Loucy (cell line): ENCODE measurements at regions not wholly inside any gene's neighbourhood (a gene's known extent, or its start where the extent isn't known, plus 50 kb on each side); places are given as distances from the start of the nearest gene placed in this dataset.

Source experiments
- H2AFZ ChIP-seq: fragments of 200-600 bp; sonication (generic); 2 replicates; pipeline ENCODE4 v1.6.0; 2016; ENCODE audit warnings: antibody characterized with exemption, mild to moderate bottlenecking, low read length, moderate library complexity
- H3F3A ChIP-seq: fragments of 200-600 bp; 2 replicates; pipeline ENCODE4 v1.6.0; 2016; ENCODE audit warnings: antibody characterized with exemption, low read depth, mild to moderate bottlenecking
- H3K27me3 ChIP-seq: fragments of 200-600 bp; sonication (generic); 2 replicates; pipeline ENCODE4 v1.6.1; 2014; ENCODE audit warnings: low read length, mild to moderate bottlenecking; ENCODE audit not compliant: insufficient read depth, poor library complexity, severe bottlenecking
- H3K36me3 ChIP-seq: fragments of 200-600 bp; sonication (generic); 2 replicates; pipeline ENCODE4 v1.6.1; 2016; ENCODE audit warnings: low read length; ENCODE audit not compliant: insufficient read depth
- H3K4me1 ChIP-seq: fragments of 200-600 bp; sonication (generic); 2 replicates; pipeline ENCODE4 v1.5.1; 2014; ENCODE audit warnings: low read length, mild to moderate bottlenecking; ENCODE audit not compliant: insufficient read depth, poor library complexity, severe bottlenecking
- H3K4me2 ChIP-seq: fragments of 200-600 bp; sonication (generic); 2 replicates; pipeline ENCODE4 v1.6.0; 2014; ENCODE audit warnings: antibody characterized with exemption, low read length, low read depth, mild to moderate bottlenecking; ENCODE audit not compliant: poor library complexity, severe bottlenecking
- H3K4me3 ChIP-seq: fragments of 200-600 bp; sonication (generic); 2 replicates; pipeline ENCODE4 v1.5.1; 2014; ENCODE audit warnings: low read length, mild to moderate bottlenecking, mixed read lengths; ENCODE audit not compliant: poor library complexity, severe bottlenecking
- H3K79me2 ChIP-seq: fragments of 200-600 bp; sonication (generic); 2 replicates; pipeline ENCODE4 v1.6.1; 2014; ENCODE audit warnings: low read length; ENCODE audit not compliant: insufficient read depth
- H3K9ac ChIP-seq: fragments of 200-600 bp; sonication (generic); 2 replicates; pipeline ENCODE4 v1.6.0; 2014; ENCODE audit warnings: mild to moderate bottlenecking, low read depth, low read length, moderate library complexity; ENCODE audit not compliant: poor library complexity, severe bottlenecking
- H3K9me2 ChIP-seq: fragments of 200-600 bp; sonication (generic); replicated peaks from 2 replicates; pipeline ENCODE4 v1.6.1; 2016; ENCODE audit warnings: low read depth, low read length, mixed read lengths
- H3K9me3 ChIP-seq: fragments of 200-600 bp; sonication (generic); 2 replicates; pipeline ENCODE4 v1.6.1; 2014; ENCODE audit warnings: mild to moderate bottlenecking, antibody characterized with exemption, low read length, low read depth; ENCODE audit not compliant: insufficient read depth
- H4K20me1 ChIP-seq: fragments of 200-600 bp; sonication (generic); 2 replicates; pipeline ENCODE4 v1.6.0; 2014; ENCODE audit warnings: antibody characterized with exemption, low read length, mild to moderate bottlenecking; ENCODE audit not compliant: insufficient read depth, poor library complexity, severe bottlenecking
- CTCF ChIP-seq: fragments of 200-600 bp; sonication (generic); conservative IDR thresholded peaks from 2 replicates; pipeline ENCODE4 v1.5.1; 2014; ENCODE audit warnings: mild to moderate bottlenecking, antibody characterized with exemption, low read length
- EZH2phosphoT487 ChIP-seq: fragments of 200-600 bp; IDR thresholded peaks from 2 replicates; pipeline ENCODE4 v1.6.1; 2018; ENCODE audit warnings: antibody characterized with exemption, mild to moderate bottlenecking, moderate library complexity, borderline replicate concordance

GRCh38 chr14:55756557-55756956 is 176.6 kb downstream of the KTN1 start:
- no peaks in the 10 kb centered on the region for H3F3A ChIP-seq
- no peaks in the 10 kb centered on the region for H4K20me1 ChIP-seq
- H3K4me3 ChIP-seq: no peak overlapping the region
- no peaks in the 10 kb centered on the region for H3K27me3 ChIP-seq
- H2AFZ ChIP-seq: 0 out of 2 replicates have a peak overlapping the region, but pooled peaks have one; percentile 13
- no peak overlapping the region for H3K4me2 ChIP-seq
- no peaks in the 10 kb centered on the region for H3K79me2 ChIP-seq
- H3K9ac ChIP-seq: no peak overlapping the region
- H3K4me1 ChIP-seq: no peaks in the 10 kb centered on the region
- TF ChIP-seq CTCF: no peak
- no peak for TF ChIP-seq EZH2phosphoT487
- H3K9me3 ChIP-seq: no peaks in the 10 kb centered on the region
- H3K36me3 ChIP-seq: no peaks in the 10 kb centered on the region
- H3K9me2 ChIP-seq: no peaks in the 10 kb centered on the region

- no peaks in the 10 kb centered on the region for H4K20me1 ChIP-seq
- H3K9me2 ChIP-seq: no peaks in the 10 kb centered on the region
- no peaks in the 10 kb centered on the region for H3K79me2 ChIP-seq
- TF ChIP-seq EZH2phosphoT487 (no peak), CTCF (no peak)
- H3K4me2 ChIP-seq: no peak overlapping the region
- H3K9ac ChIP-seq: no peak overlapping the region
- H3K36me3 ChIP-seq: no peaks in the 10 kb centered on the region
- no peaks in the 10 kb centered on the region for H3F3A ChIP-seq
- H3K9me3 ChIP-seq: no peaks in the 10 kb centered on the region
- no peak overlapping the region for H3K4me3 ChIP-seq
- no peak overlapping the region for H2AFZ ChIP-seq
- no peaks in the 10 kb centered on the region for H3K27me3 ChIP-seq
- no peaks in the 10 kb centered on the region for H3K4me1 ChIP-seq
These were observed 178.8 kb downstream of the KTN1 start for GRCh38 chr14:55758796-55759195.

GRCh38 chr14:55760789-55761566 is 181.0 kb downstream of the KTN1 start:
- Histone ChIP-seq H3K4me3 (no peak overlapping the region), H3K4me1 (no peaks in the 10 kb centered on the region), H2AFZ (no peak overlapping the region), H3K27me3 (no peaks in the 10 kb centered on the region), H3K79me2 (no peaks in the 10 kb centered on the region), H4K20me1 (no peaks in the 10 kb centered on the region), H3K9me3 (no peaks in the 10 kb centered on the region), H3K9ac (no peak overlapping the region), H3F3A (no peaks in the 10 kb centered on the region), H3K36me3 (no peaks in the 10 kb centered on the region), H3K4me2 (no peak overlapping the region), H3K9me2 (no peaks in the 10 kb centered on the region)
- TF ChIP-seq EZH2phosphoT487: no peak
- TF ChIP-seq CTCF: no peak
